K562 (cell line): ENCODE measurements at regions not wholly inside any gene's neighbourhood (a gene's known extent, or its start where the extent isn't known, plus 50 kb on each side); places are given as distances from the start of the nearest gene placed in this dataset.

Experiments
- DLX4 ChIP-seq: fragments of 250-450 bp; sonication (Bioruptor Pico); IDR thresholded peaks from 2 replicates; pipeline ENCODE4 v1.6.1; 2021; ENCODE audit warnings: mild to moderate bottlenecking
- EHMT2 ChIP-seq: fragments of 450-650 bp; IDR thresholded peaks from 2 replicates; pipeline ENCODE4 v1.6.1; 2018; ENCODE audit warnings: antibody characterized with exemption
- EP400 ChIP-seq: fragments of 450-650 bp; IDR thresholded peaks from 2 replicates; pipeline ENCODE4 v1.6.1; 2017; ENCODE audit warnings: antibody characterized with exemption, mild to moderate bottlenecking, moderate library complexity
- FOXP4 ChIP-seq: sonication (generic); formaldehyde crosslinking; IDR thresholded peaks from 2 replicates; pipeline ENCODE4 v1.8.0; 2022; ENCODE audit warnings: mild to moderate bottlenecking, missing genetic modification reagents, borderline replicate concordance
- SRF ChIP-seq, 2 experiments: fragments of 250-450, 450-650 bp in 1 of 2; sonication (Bioruptor Pico) in 1 of 2; sonication (generic) in 1 of 2; formaldehyde crosslinking; IDR thresholded peaks; 2 replicates each; pipeline versions ENCODE4 v1.5.0 to v1.5.1; 2020 to 2022; ENCODE audit warnings: mild to moderate bottlenecking in 1 of 2, missing genetic modification reagents in 1 of 2
- THRAP3 ChIP-seq: fragments of 450-650 bp; IDR thresholded peaks from 2 replicates; pipeline ENCODE4 v1.6.1; 2016; ENCODE audit warnings: mild to moderate bottlenecking, inconsistent platforms, borderline replicate concordance
- ZBTB2 ChIP-seq: fragments of 450-650 bp; IDR thresholded peaks from 2 replicates; pipeline ENCODE4 v1.6.1; 2016; ENCODE audit warnings: antibody characterized with exemption
- ZNF644 ChIP-seq: fragments of 200-800 bp; sonication (Bioruptor generic); IDR thresholded peaks from 2 replicates; pipeline ENCODE4 v1.6.1; 2016; ENCODE audit warnings: low read depth, missing genetic modification characterization, missing compliant biosample characterization
- ZNF766 ChIP-seq: fragments of 200-800 bp; sonication (Bioruptor generic); conservative IDR thresholded peaks from 2 replicates; pipeline ENCODE4 v1.6.1; 2016; ENCODE audit warnings: missing genetic modification characterization, missing compliant biosample characterization
- TF ChIP-seq, protein P1 (sequence below), 2 experiments: fragments of 450-650 bp; conservative IDR thresholded peaks; 2 replicates each; pipeline ENCODE4 v1.6.1; 2017; ENCODE audit warnings: mild to moderate bottlenecking in 2 of 2, moderate library complexity in 2 of 2
- TF ChIP-seq, protein P2 (sequence below): fragments of 450-650 bp; formaldehyde crosslinking; IDR thresholded peaks from 2 replicates; pipeline ENCODE4 v1.4.0; 2020; ENCODE audit warnings: mild to moderate bottlenecking, moderate library complexity

GRCh38 chr12:25686351-25686750 lies 133.3 kb upstream of the LMNTD1 start (continued):
- TF ChIP-seq SRF (CRISPR knock-in tag; IDR thresholded peaks at IDR 0.05) (no peak), DLX4 (CRISPR knock-in tag) (no peak), ZBTB2 (no peak), ZNF766 (CRISPR knock-in tag) (no peak), ZNF644 (tag) (no peak), EP400 (no peak), FOXP4 (CRISPR knock-in tag) (no peak), EHMT2 (no peak), THRAP3 (no peak)
- TF ChIP-seq, protein P1, sequence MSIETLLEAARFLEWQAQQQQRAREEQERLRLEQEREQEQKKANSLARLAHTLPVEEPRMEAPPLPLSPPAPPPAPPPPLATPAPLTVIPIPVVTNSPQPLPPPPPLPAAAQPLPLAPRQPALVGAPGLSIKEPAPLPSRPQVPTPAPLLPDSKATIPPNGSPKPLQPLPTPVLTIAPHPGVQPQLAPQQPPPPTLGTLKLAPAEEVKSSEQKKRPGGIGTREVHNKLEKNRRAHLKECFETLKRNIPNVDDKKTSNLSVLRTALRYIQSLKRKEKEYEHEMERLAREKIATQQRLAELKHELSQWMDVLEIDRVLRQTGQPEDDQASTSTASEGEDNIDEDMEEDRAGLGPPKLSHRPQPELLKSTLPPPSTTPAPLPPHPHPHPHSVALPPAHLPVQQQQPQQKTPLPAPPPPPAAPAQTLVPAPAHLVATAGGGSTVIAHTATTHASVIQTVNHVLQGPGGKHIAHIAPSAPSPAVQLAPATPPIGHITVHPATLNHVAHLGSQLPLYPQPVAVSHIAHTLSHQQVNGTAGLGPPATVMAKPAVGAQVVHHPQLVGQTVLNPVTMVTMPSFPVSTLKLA (conservative IDR thresholded peaks at IDR 0.05), result no peak
- TF ChIP-seq, protein P2, sequence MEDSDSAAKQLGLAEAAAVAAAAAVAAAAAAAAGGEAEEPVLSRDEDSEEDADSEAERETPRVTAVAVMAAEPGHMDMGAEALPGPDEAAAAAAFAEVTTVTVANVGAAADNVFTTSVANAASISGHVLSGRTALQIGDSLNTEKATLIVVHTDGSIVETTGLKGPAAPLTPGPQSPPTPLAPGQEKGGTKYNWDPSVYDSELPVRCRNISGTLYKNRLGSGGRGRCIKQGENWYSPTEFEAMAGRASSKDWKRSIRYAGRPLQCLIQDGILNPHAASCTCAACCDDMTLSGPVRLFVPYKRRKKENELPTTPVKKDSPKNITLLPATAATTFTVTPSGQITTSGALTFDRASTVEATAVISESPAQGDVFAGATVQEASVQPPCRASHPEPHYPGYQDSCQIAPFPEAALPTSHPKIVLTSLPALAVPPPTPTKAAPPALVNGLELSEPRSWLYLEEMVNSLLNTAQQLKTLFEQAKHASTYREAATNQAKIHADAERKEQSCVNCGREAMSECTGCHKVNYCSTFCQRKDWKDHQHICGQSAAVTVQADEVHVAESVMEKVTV (CRISPR knock-in tag), result no peak
